ENCODE measurements at regions not wholly inside any gene's neighbourhood (a gene's known extent, or its start where the extent isn't known, plus 50 kb on each side); places are given as distances from the start of the nearest gene placed in this dataset.

DNA sequence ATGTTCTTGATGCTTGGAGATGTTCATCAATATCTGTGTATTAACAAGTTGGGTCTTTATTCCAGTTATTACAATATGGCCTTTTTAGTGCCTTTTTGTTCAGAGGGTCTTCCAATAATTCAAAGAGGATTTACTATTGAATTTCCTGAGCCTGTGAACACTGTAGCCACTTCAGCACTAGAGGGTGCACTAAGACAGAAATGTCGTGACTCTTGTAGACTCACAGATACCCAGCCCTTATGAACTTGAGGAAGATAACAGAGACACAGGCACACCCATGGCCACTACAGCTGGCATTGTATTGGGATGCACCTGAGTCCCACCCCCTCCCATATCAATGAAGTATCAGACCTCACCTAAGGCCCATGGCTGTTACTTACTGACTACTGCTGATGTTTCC is 54.4 kb upstream of the ACTRT1 start:
- H3K36me3 ChIP-seq (replicated peaks) = no peaks in the 10 kb centered on the region
- DNase-seq = no peak
- H3K27ac ChIP-seq = no peak overlapping the region
- TF ChIP-seq, protein P1, sequence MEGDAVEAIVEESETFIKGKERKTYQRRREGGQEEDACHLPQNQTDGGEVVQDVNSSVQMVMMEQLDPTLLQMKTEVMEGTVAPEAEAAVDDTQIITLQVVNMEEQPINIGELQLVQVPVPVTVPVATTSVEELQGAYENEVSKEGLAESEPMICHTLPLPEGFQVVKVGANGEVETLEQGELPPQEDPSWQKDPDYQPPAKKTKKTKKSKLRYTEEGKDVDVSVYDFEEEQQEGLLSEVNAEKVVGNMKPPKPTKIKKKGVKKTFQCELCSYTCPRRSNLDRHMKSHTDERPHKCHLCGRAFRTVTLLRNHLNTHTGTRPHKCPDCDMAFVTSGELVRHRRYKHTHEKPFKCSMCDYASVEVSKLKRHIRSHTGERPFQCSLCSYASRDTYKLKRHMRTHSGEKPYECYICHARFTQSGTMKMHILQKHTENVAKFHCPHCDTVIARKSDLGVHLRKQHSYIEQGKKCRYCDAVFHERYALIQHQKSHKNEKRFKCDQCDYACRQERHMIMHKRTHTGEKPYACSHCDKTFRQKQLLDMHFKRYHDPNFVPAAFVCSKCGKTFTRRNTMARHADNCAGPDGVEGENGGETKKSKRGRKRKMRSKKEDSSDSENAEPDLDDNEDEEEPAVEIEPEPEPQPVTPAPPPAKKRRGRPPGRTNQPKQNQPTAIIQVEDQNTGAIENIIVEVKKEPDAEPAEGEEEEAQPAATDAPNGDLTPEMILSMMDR (IDR thresholded peaks at IDR 0.05; ENCODE audit: low read depth, low read length, missing control alignments) = no peak
- no peak overlapping the region for H3K4me3 ChIP-seq (ENCODE audit: low read depth, low read length)
- no peaks in the 10 kb centered on the region for H3K27me3 ChIP-seq (replicated peaks)
- in situ Hi-C loops (cut with HindIII; ENCODE audit: low pct_ligation_motif_present, low sequenced_read_pairs) = no loop called here

DNA sequence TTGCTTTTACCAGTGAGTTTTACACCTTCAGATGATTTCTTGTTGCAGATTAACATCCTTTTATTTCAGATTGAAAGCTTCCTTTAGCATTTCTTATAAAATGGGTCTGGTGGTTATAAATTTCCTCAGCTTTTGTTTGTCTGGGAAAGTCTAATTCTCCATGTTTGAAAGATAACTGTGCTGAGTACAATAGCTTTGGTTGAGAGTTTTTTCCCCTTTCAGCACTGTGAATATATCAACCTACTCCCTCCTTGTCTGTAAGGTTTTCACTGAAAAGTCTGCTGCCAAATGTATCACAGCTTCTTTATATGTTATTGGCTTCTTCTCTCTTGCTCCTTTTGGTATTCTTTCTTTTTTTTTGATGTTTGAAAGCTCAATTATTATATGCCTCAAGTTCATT is 53.5 kb upstream of the ACTRT1 start:
- DNase-seq = no peak
- in situ Hi-C loops (cut with HindIII; ENCODE audit: low pct_ligation_motif_present, low sequenced_read_pairs) = no loop called here

More for the DNA sequence above, 53.5 kb upstream of the ACTRT1 start:
- Histone ChIP-seq H3K4me3 (ENCODE audit: low read depth, low read length) (no peak overlapping the region), H3K36me3 (replicated peaks) (no peaks in the 10 kb centered on the region), H3K27me3 (replicated peaks) (no peaks in the 10 kb centered on the region), H3K27ac (no peak overlapping the region)
- TF ChIP-seq, protein P1 (IDR thresholded peaks at IDR 0.05; ENCODE audit: low read depth, low read length, missing control alignments) = no peak
